ENCODE measurements at regions not wholly inside any gene's neighbourhood (a gene's known extent, or its start where the extent isn't known, plus 50 kb on each side); places are given as distances from the start of the nearest gene placed in this dataset.

DNA sequence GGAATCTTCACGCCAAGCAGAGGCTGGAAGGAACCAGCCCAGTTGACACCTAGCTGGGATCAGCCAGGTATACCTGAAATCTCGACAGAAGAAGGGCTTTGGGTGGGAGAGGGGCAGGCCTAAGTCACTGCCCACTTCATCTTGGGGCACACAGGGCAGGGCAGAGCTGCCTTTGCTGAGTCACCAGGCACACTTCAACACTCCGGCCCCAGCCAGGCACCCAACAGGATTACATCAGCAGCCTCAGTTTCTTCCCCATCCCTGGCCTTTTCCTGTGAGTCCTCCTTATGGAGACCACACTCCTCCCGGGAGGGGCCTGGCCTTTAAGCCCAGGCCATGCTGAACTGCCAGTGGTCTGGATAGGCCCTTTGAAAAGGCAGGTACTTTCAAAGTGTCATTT is 201.7 kb upstream of the HS6ST1 start:
- TF ChIP-seq, protein P1, sequence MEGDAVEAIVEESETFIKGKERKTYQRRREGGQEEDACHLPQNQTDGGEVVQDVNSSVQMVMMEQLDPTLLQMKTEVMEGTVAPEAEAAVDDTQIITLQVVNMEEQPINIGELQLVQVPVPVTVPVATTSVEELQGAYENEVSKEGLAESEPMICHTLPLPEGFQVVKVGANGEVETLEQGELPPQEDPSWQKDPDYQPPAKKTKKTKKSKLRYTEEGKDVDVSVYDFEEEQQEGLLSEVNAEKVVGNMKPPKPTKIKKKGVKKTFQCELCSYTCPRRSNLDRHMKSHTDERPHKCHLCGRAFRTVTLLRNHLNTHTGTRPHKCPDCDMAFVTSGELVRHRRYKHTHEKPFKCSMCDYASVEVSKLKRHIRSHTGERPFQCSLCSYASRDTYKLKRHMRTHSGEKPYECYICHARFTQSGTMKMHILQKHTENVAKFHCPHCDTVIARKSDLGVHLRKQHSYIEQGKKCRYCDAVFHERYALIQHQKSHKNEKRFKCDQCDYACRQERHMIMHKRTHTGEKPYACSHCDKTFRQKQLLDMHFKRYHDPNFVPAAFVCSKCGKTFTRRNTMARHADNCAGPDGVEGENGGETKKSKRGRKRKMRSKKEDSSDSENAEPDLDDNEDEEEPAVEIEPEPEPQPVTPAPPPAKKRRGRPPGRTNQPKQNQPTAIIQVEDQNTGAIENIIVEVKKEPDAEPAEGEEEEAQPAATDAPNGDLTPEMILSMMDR (IDR thresholded peaks at IDR 0.05): no peak
- TF ChIP-seq POLR2A (IDR thresholded peaks at IDR 0.05): no peak

All from lower leg skin (tissue), 3 donors.